Prostate gland (tissue), 2 donors: ENCODE measurements at regions not wholly inside any gene's neighbourhood (a gene's known extent, or its start where the extent isn't known, plus 50 kb on each side); places are given as distances from the start of the nearest gene placed in this dataset.

ENCODE experiments used
- POLR2A ChIP-seq: fragments of 450-650 bp; IDR thresholded peaks from one replicate; pipeline ENCODE4 v1.6.1; 2016; ENCODE audit warnings: antibody characterized with exemption, mild to moderate bottlenecking
- TF ChIP-seq, protein P1 (sequence below), 4 experiments: fragments of 200-600 bp in 2 of 4; fragments of 450-650 bp in 2 of 4; sonication (generic) in 2 of 4; IDR thresholded peaks; 1 replicate in 3 of 4; 2 replicates in 1 of 4; pipeline ENCODE4 v1.5.1; 2016 to 2019; ENCODE audit warnings: antibody characterized with exemption in 4 of 4, mild to moderate bottlenecking in 2 of 4, moderate library complexity in 2 of 4

DNA sequence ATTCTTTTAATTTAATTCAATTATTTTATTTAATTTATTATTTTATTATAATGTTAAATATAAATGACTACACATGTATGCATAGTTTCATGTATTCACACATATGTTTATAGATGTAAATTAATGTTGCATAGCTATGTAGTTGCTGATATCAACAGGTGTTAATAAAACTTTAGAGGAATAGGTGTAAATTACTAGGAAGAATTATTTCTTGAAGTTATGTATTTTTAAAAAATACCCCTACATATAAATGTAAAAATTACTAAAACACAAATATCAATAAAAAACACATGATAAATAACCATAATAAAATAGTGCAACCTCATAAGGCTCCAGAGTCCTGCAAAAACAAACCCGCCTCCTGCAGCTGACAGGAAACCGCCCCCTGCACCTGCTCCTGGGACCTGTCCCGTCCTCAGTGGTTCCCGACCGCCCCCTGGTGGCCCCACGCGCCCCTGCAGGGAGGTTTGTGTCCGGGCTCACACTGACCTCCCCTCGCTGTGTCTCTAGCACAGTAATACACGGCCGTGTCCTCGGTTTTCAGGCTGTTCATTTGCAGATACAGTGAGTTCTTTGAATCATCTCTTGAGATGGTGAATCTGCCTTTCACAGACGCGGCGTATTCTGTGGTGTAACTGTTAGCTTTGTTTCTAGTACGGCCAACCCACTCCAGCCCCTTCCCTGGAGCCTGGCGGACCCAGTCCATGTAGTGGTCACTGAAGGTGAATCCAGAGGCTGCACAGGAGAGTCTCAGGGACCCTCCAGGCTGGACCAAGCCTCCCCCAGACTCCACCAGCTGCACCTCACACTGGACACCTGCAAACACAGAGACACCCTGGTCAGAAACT lies 1264.0 kb downstream of the TMEM121 start:
- TF ChIP-seq, protein P1, sequence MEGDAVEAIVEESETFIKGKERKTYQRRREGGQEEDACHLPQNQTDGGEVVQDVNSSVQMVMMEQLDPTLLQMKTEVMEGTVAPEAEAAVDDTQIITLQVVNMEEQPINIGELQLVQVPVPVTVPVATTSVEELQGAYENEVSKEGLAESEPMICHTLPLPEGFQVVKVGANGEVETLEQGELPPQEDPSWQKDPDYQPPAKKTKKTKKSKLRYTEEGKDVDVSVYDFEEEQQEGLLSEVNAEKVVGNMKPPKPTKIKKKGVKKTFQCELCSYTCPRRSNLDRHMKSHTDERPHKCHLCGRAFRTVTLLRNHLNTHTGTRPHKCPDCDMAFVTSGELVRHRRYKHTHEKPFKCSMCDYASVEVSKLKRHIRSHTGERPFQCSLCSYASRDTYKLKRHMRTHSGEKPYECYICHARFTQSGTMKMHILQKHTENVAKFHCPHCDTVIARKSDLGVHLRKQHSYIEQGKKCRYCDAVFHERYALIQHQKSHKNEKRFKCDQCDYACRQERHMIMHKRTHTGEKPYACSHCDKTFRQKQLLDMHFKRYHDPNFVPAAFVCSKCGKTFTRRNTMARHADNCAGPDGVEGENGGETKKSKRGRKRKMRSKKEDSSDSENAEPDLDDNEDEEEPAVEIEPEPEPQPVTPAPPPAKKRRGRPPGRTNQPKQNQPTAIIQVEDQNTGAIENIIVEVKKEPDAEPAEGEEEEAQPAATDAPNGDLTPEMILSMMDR (IDR thresholded peaks at IDR 0.05), result peak in 2 of 4 experiments; percentile 15 to 42
- no peak for TF ChIP-seq POLR2A
